ENCODE measurements at regions not wholly inside any gene's neighbourhood (a gene's known extent, or its start where the extent isn't known, plus 50 kb on each side); places are given as distances from the start of the nearest gene placed in this dataset.
A peak's percentile ranks its signal among the peaks of the same experiment; 100 is the strongest.

GRCh38 chr14:105850853-105851581 is 324.6 kb downstream of the TMEM121 start:
- Histone ChIP-seq H4K20me1 (peaks cover 0 to 95% (median 14%) of the 10 kb centered on the region in 11 experiments; a peak in 15 of 22 replicates), H3K27ac (peak overlapping the region in 3 of 11 experiments; percentile 33 to 94 (median 54); a peak in 3 of 22 replicates), H3K4me1 (peaks cover 27 to 51% (median 42%) of the 10 kb centered on the region in 10 experiments), H3K9me3 (replicated peaks in 1 of 11) (no peaks in the 10 kb centered on the region), H3K9ac (no peak overlapping the region), H3K4me2 (no peak overlapping the region), H3K27me3 (peaks cover 0 to 18% (median 0%) of the 10 kb centered on the region in 11 experiments; a peak in 5 of 22 replicates), H3K4me3 (no peak overlapping the region), H3K36me3 (peaks cover 0 to 78% (median 57%) of the 10 kb centered on the region in 11 experiments; a peak in 16 of 22 replicates)
- TF ChIP-seq Cebpa-rat (IDR thresholded peaks at IDR 0.05): no peak

GRCh38 chr14:105851716-105852377 is 325.5 kb downstream of the TMEM121 start:
- peak overlapping the region in 4 of 11 experiments; percentile 23 to 94 (median 44); a peak in 6 of 22 replicates for H3K27ac ChIP-seq
- H3K27me3 ChIP-seq: peaks cover 0 to 25% (median 0%) of the 10 kb centered on the region in 11 experiments; a peak in 5 of 22 replicates
- H3K4me1 ChIP-seq: peaks cover 35 to 55% (median 50%) of the 10 kb centered on the region in 10 experiments
- H3K4me2 ChIP-seq: peak overlapping the region in 4 of 11 experiments; percentile 17 to 100 (median 64); a peak in 1 of 22 replicates
- no peak for TF ChIP-seq Cebpa-rat (IDR thresholded peaks at IDR 0.05)
- H3K9me3 ChIP-seq (replicated peaks in 1 of 11): no peaks in the 10 kb centered on the region
- peaks cover 0 to 78% (median 50%) of the 10 kb centered on the region in 11 experiments; a peak in 16 of 22 replicates for H3K36me3 ChIP-seq
- peak overlapping the region in 3 of 11 experiments; percentile 6 to 58 (median 38); a peak in 1 of 22 replicates for H3K9ac ChIP-seq
- H3K4me3 ChIP-seq: no peak overlapping the region
- H4K20me1 ChIP-seq: peaks cover 0 to 95% (median 18%) of the 10 kb centered on the region in 11 experiments; a peak in 15 of 22 replicates

- H3K36me3 ChIP-seq: peaks cover 0 to 78% (median 46%) of the 10 kb centered on the region in 11 experiments; a peak in 16 of 22 replicates
- H3K9ac ChIP-seq: peak overlapping the region in 7 of 11 experiments; percentile 29 to 58 (median 38); a peak in 6 of 22 replicates
- H3K4me3 ChIP-seq: no peak overlapping the region; a peak in 1 of 20 replicates
- TF ChIP-seq Cebpa-rat (IDR thresholded peaks at IDR 0.05): no peak
- peaks cover 0 to 29% (median 0%) of the 10 kb centered on the region in 11 experiments; a peak in 5 of 22 replicates for H3K27me3 ChIP-seq
- H4K20me1 ChIP-seq: peaks cover 0 to 95% (median 18%) of the 10 kb centered on the region in 11 experiments; a peak in 16 of 22 replicates
- peaks cover 42 to 61% (median 57%) of the 10 kb centered on the region in 10 experiments for H3K4me1 ChIP-seq
- no peaks in the 10 kb centered on the region for H3K9me3 ChIP-seq (replicated peaks in 1 of 11)
- H3K4me2 ChIP-seq: peak overlapping the region in 9 of 11 experiments; percentile 24 to 100 (median 99); a peak in 16 of 22 replicates
- H3K27ac ChIP-seq: peak overlapping the region in 7 of 11 experiments; percentile 18 to 94 (median 33); a peak in 10 of 22 replicates
Observed at GRCh38 chr14:105852378-105853088, 326.1 kb downstream of the TMEM121 start.

GRCh38 chr14:105853089-105853906 is 326.9 kb downstream of the TMEM121 start:
- TF ChIP-seq Cebpa-rat (IDR thresholded peaks at IDR 0.05): no peak
- Histone ChIP-seq H3K9me3 (replicated peaks in 1 of 11) (no peaks in the 10 kb centered on the region), H3K9ac (peak overlapping the region in 7 of 11 experiments; percentile 29 to 96 (median 38); a peak in 8 of 22 replicates), H3K4me3 (no peak overlapping the region; a peak in 1 of 20 replicates), H3K4me1 (peaks cover 47 to 68% (median 62%) of the 10 kb centered on the region in 10 experiments), H3K4me2 (peak overlapping the region in 9 of 11 experiments; percentile 24 to 100 (median 99); a peak in 17 of 22 replicates), H3K27me3 (peaks cover 0 to 37% (median 0%) of the 10 kb centered on the region in 11 experiments; a peak in 5 of 22 replicates), H3K36me3 (peaks cover 0 to 82% (median 46%) of the 10 kb centered on the region in 11 experiments; a peak in 16 of 22 replicates), H3K27ac (peak overlapping the region in 7 of 11 experiments; percentile 18 to 94 (median 33); a peak in 10 of 22 replicates), H4K20me1 (peaks cover 0 to 95% (median 18%) of the 10 kb centered on the region in 11 experiments; a peak in 16 of 22 replicates)

GRCh38 chr14:105853907-105854599 is 327.7 kb downstream of the TMEM121 start:
- Histone ChIP-seq H3K9ac (peak overlapping the region in 7 of 11 experiments; percentile 79 to 96 (median 94); a peak in 9 of 22 replicates), H3K27me3 (peaks cover 0 to 44% (median 0%) of the 10 kb centered on the region in 11 experiments; a peak in 5 of 22 replicates), H3K9me3 (replicated peaks in 1 of 11) (no peaks in the 10 kb centered on the region), H3K4me1 (peaks cover 47 to 74% (median 65%) of the 10 kb centered on the region in 10 experiments), H3K4me3 (peak overlapping the region in 3 of 10 experiments; percentile 54 to 92 (median 90); a peak in 5 of 20 replicates), H3K36me3 (peaks cover 0 to 85% (median 46%) of the 10 kb centered on the region in 11 experiments; a peak in 16 of 22 replicates), H4K20me1 (peaks cover 0 to 97% (median 18%) of the 10 kb centered on the region in 11 experiments; a peak in 16 of 22 replicates), H3K4me2 (peak overlapping the region; percentile 84 to 100 (median 98)), H3K27ac (peak overlapping the region in 6 of 11 experiments; percentile 80 to 94 (median 90); a peak in 4 of 22 replicates)
- TF ChIP-seq Cebpa-rat (IDR thresholded peaks at IDR 0.05): no peak

- no peak for TF ChIP-seq Cebpa-rat (IDR thresholded peaks at IDR 0.05)
- Histone ChIP-seq H3K9ac (peak overlapping the region in 9 of 11 experiments; percentile 51 to 96 (median 85); a peak in 17 of 22 replicates), H4K20me1 (peaks cover 0 to 92% (median 24%) of the 10 kb centered on the region in 11 experiments; a peak in 16 of 22 replicates), H3K27ac (peak overlapping the region in 8 of 11 experiments; percentile 71 to 94 (median 87); a peak in 13 of 22 replicates), H3K4me2 (peak overlapping the region; percentile 84 to 100 (median 98)), H3K36me3 (peaks cover 0 to 91% (median 46%) of the 10 kb centered on the region in 11 experiments; a peak in 16 of 22 replicates), H3K4me1 (peaks cover 47 to 81% (median 71%) of the 10 kb centered on the region in 10 experiments), H3K9me3 (replicated peaks in 1 of 11) (no peaks in the 10 kb centered on the region), H3K4me3 (peak overlapping the region in 8 of 10 experiments; percentile 44 to 92 (median 70); a peak in 14 of 20 replicates), H3K27me3 (peaks cover 0 to 51% (median 0%) of the 10 kb centered on the region in 11 experiments; a peak in 5 of 22 replicates)
Observed at GRCh38 chr14:105854600-105855245, 328.3 kb downstream of the TMEM121 start.

Data from BLaER1 treated with 17β-estradiol and CSF1 and Interleukin-3, amounts not matched to agents 10 nM and 100 nM (cell line).